Endothelial cell of umbilical vein (primary cell): ENCODE measurements at regions not wholly inside any gene's neighbourhood (a gene's known extent, or its start where the extent isn't known, plus 50 kb on each side); places are given as distances from the start of the nearest gene placed in this dataset.

Experiments
- BruUV-seq: library from RNA; stranded (reverse); fragments of 400-500 nt; replicated peaks from 2 replicates; lab custom pipeline; 2021; lab: Mats Ljungman, UMichigan
- CTCF ChIA-PET: fragments of 300-600, 350-600 bp; sonication (Branson Sonifier 250); formaldehyde crosslinking; loops from one replicate; lab custom pipeline; 2021; ENCODE audit warnings: antibody characterized with exemption, inconsistent platforms; lab: Charles Lee
- POLR2A ChIA-PET: fragments of 300-600, 350-600 bp; sonication (Branson Sonifier 250); formaldehyde crosslinking; loops from one replicate; lab custom pipeline; 2021; ENCODE audit warnings: antibody characterized with exemption, inconsistent platforms; lab: Charles Lee
- DNase-seq: peaks from one replicate; pipeline ENCODE4 v3.0.0-alpha.2; 2011; ENCODE audit warnings: low read depth, low spot score
- FAIRE-seq: peaks from 2 replicates; lab custom pipeline; 2011; peaks lifted over from hg19 to GRCh38; lab: Jason Lieb, UNC
- H2AFZ ChIP-seq: 2 replicates; pipeline ENCODE4 v1.6.0; 2012; ENCODE audit warnings: low read depth, low read length, control low read depth, inconsistent platforms
- H3K27ac ChIP-seq: 2 replicates; pipeline ENCODE4 v1.5.1; 2011; ENCODE audit warnings: low read depth, mild to moderate bottlenecking, control low read depth, low read length, moderate library complexity; ENCODE audit not compliant: insufficient read depth
- H3K27me3 ChIP-seq, 2 experiments: 2 replicates each; pipeline versions ENCODE4 v1.6.0 to v1.6.1; 2011; ENCODE audit warnings: low read length in 2 of 2, mixed read lengths in 1 of 2; ENCODE audit not compliant: control insufficient read depth in 2 of 2, insufficient read depth in 2 of 2
- H3K36me3 ChIP-seq, 2 experiments: 2 replicates in 1 of 2; 3 replicates in 1 of 2; pipeline ENCODE4 v1.5.1; 2011; ENCODE audit warnings: low read length in 2 of 2, mild to moderate bottlenecking in 1 of 2, moderate library complexity in 1 of 2; ENCODE audit not compliant: control insufficient read depth in 2 of 2, insufficient read depth in 2 of 2; ENCODE audit errors: extremely low read depth in 1 of 2
- H3K4me1 ChIP-seq: 3 replicates; pipeline ENCODE4 v1.5.1; 2011; ENCODE audit warnings: mild to moderate bottlenecking, low read length; ENCODE audit not compliant: control insufficient read depth, insufficient read depth; ENCODE audit errors: extremely low read depth
- H3K4me2 ChIP-seq: 2 replicates; pipeline ENCODE4 v1.6.1; 2011; ENCODE audit warnings: low read length, control low read depth, mixed read lengths; ENCODE audit not compliant: insufficient read depth
- H3K4me3 ChIP-seq, 3 experiments: fragments of 200-600 bp in 1 of 3; sonication (generic), shearing (Covaris generic) in 1 of 3; replicated peaks in 1 of 3; 2 replicates each; pipeline ENCODE4 v1.5.1; 2011 to 2016; ENCODE audit warnings: control low read depth in 3 of 3, low read length in 3 of 3, mild to moderate bottlenecking in 2 of 3, inconsistent platforms in 1 of 3, low read depth in 1 of 3, moderate library complexity in 1 of 3; ENCODE audit not compliant: insufficient read depth in 1 of 3
- H3K79me2 ChIP-seq: 2 replicates; pipeline ENCODE4 v1.6.0; 2012; ENCODE audit warnings: low read length, inconsistent platforms; ENCODE audit not compliant: control insufficient read depth, insufficient read depth
- H3K9ac ChIP-seq: replicated peaks from 2 replicates; pipeline ENCODE3; 2011; ENCODE audit warnings: low read length, control low read depth; ENCODE audit not compliant: insufficient read depth; ENCODE audit errors: extremely low read depth
- H3K9me1 ChIP-seq: replicated peaks from 3 replicates; pipeline ENCODE4 v1.6.0; 2011; ENCODE audit warnings: mild to moderate bottlenecking, low read length; ENCODE audit not compliant: control insufficient read depth, insufficient read depth; ENCODE audit errors: extremely low read depth
- H3K9me3 ChIP-seq: replicated peaks from 2 replicates; pipeline ENCODE4 v1.5.1; 2012; ENCODE audit warnings: low read length, inconsistent platforms; ENCODE audit not compliant: control insufficient read depth, insufficient read depth
- H4K20me1 ChIP-seq: replicated peaks from 2 replicates; pipeline ENCODE3; 2011; ENCODE audit warnings: mild to moderate bottlenecking, low read length; ENCODE audit not compliant: control insufficient read depth, insufficient read depth; ENCODE audit errors: extremely low read depth
- CTCF ChIP-seq, 2 donors: IDR thresholded peaks; 1 replicate in 1 of 2; 2 replicates in 1 of 2; pipeline ENCODE4 v1.5.1; 2011; ENCODE audit warnings: low read length in 2 of 2, mild to moderate bottlenecking in 2 of 2, moderate library complexity in 2 of 2, control low read depth in 1 of 2, inconsistent platforms in 1 of 2, low read depth in 1 of 2; ENCODE audit not compliant: insufficient read depth in 1 of 2; ENCODE audit errors: extremely low read depth in 1 of 2
- EZH2 ChIP-seq: IDR thresholded peaks from 2 replicates; pipeline ENCODE4 v1.6.1; 2012; ENCODE audit warnings: borderline replicate concordance, low read depth, mild to moderate bottlenecking, moderate library complexity, low read length, inconsistent platforms; ENCODE audit not compliant: severe bottlenecking
- FOS ChIP-seq: IDR thresholded peaks from 2 replicates; pipeline ENCODE4 v1.6.1; 2011; ENCODE audit warnings: mild to moderate bottlenecking, low read length, moderate library complexity, borderline replicate concordance; ENCODE audit not compliant: insufficient read depth
- GATA2 ChIP-seq: IDR thresholded peaks from 2 replicates; pipeline ENCODE4 v1.7.0; 2011; ENCODE audit warnings: low read depth, mild to moderate bottlenecking, moderate library complexity, mixed read lengths, low read length; ENCODE audit not compliant: insufficient read length, insufficient read depth
- JUN ChIP-seq: IDR thresholded peaks from 2 replicates; pipeline ENCODE4 v1.6.1; 2011; ENCODE audit warnings: borderline replicate concordance, low read depth; ENCODE audit not compliant: insufficient read length, insufficient read depth
- MAX ChIP-seq: IDR thresholded peaks from 2 replicates; pipeline ENCODE4 v1.6.1; 2011; ENCODE audit not compliant: insufficient read depth, insufficient read length
- MYC ChIP-seq: IDR thresholded peaks from one replicate; pipeline ENCODE4 v1.6.1; 2011; ENCODE audit warnings: mild to moderate bottlenecking, low read depth, low read length
- POLR2A ChIP-seq: IDR thresholded peaks from 2 replicates; pipeline ENCODE4 v1.6.1; 2012; ENCODE audit warnings: low read depth, mild to moderate bottlenecking, control low read depth, low read length
- POLR2AphosphoS5 ChIP-seq: IDR thresholded peaks from 2 replicates; pipeline ENCODE4 v1.6.1; 2012; ENCODE audit warnings: low read depth, mild to moderate bottlenecking, control low read depth, low read length, moderate library complexity; ENCODE audit not compliant: insufficient read depth
- dilution Hi-C: fragments of 300-500 bp; cut with MboI; formaldehyde crosslinking; loops from one replicate; pipeline ENCODE4 v1.15.0; 2019; ENCODE audit warnings: low sequenced_read_pairs; ENCODE audit not compliant: extremely low pct_ligation_motif_present
- intact Hi-C: fragments of 100-400 bp; cut with micrococcal nuclease; formaldehyde crosslinking; loops from one replicate; pipeline ENCODE4 v1.10.0; 2022

GRCh38 chr13:85690368-85690767 lies 108.9 kb downstream of the SLITRK6 start:
- no peaks in the 10 kb centered on the region for H3K27me3 ChIP-seq
- no peaks in the 10 kb centered on the region for H3K9me1 ChIP-seq
- no peak overlapping the region for H3K4me3 ChIP-seq
- FAIRE-seq (no peak), DNase-seq (no peak)
- H4K20me1 ChIP-seq = no peaks in the 10 kb centered on the region
- no peak overlapping the region for H3K4me2 ChIP-seq
- dilution Hi-C loops = no loop called here
- CTCF ChIA-PET = no interaction called here
- no peaks in the 10 kb centered on the region for H3K4me1 ChIP-seq
- H3K9ac ChIP-seq = no peak overlapping the region
- POLR2A ChIA-PET = no interaction called here
- no peak overlapping the region for H2AFZ ChIP-seq
- H3K9me3 ChIP-seq = peaks cover 4% of the 10 kb centered on the region
- H3K36me3 ChIP-seq = no peaks in the 10 kb centered on the region
- H3K79me2 ChIP-seq = no peaks in the 10 kb centered on the region
- no TSS peak for BruUV-seq
- intact Hi-C loops = no loop called here
- no peak overlapping the region for H3K27ac ChIP-seq
- TF ChIP-seq POLR2AphosphoS5 = no peak
- no peak for TF ChIP-seq MAX
- no peak for TF ChIP-seq GATA2
- no peak for TF ChIP-seq CTCF (IDR thresholded peaks at IDR 0.05; ENCODE audit: extremely low read depth in 1 of 2, insufficient read depth in 1 of 2, low read depth in 1 of 2, low read length in 2 of 2)
- TF ChIP-seq JUN = no peak
- no peak for TF ChIP-seq MYC
- no peak for TF ChIP-seq EZH2
- TF ChIP-seq POLR2A = no peak
- TF ChIP-seq FOS = no peak
